ENCODE measurements at regions not wholly inside any gene's neighbourhood (a gene's known extent, or its start where the extent isn't known, plus 50 kb on each side); places are given as distances from the start of the nearest gene placed in this dataset.

DNA sequence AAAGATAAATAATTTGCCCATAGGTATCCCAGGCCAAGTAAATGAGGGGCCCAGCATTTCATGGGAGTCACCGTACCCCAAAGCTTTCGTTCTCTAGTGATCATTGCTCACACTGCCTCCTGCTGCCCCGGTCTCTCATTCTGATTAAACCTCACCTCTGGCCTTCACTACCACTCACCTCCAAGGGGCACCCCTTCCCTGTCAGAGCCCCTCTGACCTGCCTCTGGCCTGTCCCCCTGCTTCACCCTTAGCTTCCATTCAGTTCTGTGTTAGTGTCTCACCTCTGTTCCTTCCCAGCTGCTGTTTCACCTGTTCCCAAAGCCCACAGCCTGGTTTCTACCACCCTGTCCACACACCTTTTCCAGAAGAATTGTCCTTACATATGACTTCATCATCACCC is 150.3 kb upstream of the E2F8 start:
- TF ChIP-seq ZNF565 (CRISPR knock-in tag; conservative IDR thresholded peaks at IDR 0.05; ENCODE audit: low read depth) = no peak
- no peak for TF ChIP-seq ISL1 (CRISPR knock-in tag; IDR thresholded peaks at IDR 0.05)
- TF ChIP-seq, protein P1, sequence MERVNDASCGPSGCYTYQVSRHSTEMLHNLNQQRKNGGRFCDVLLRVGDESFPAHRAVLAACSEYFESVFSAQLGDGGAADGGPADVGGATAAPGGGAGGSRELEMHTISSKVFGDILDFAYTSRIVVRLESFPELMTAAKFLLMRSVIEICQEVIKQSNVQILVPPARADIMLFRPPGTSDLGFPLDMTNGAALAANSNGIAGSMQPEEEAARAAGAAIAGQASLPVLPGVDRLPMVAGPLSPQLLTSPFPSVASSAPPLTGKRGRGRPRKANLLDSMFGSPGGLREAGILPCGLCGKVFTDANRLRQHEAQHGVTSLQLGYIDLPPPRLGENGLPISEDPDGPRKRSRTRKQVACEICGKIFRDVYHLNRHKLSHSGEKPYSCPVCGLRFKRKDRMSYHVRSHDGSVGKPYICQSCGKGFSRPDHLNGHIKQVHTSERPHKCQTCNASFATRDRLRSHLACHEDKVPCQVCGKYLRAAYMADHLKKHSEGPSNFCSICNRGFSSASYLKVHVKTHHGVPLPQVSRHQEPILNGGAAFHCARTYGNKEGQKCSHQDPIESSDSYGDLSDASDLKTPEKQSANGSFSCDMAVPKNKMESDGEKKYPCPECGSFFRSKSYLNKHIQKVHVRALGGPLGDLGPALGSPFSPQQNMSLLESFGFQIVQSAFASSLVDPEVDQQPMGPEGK (CRISPR knock-in tag; IDR thresholded peaks at IDR 0.05; ENCODE audit: borderline replicate concordance) = no peak
- no peak for TF ChIP-seq ARNTL (CRISPR knock-in tag; IDR thresholded peaks at IDR 0.05; ENCODE audit: borderline replicate concordance, low read depth)
- TF ChIP-seq, protein P2, sequence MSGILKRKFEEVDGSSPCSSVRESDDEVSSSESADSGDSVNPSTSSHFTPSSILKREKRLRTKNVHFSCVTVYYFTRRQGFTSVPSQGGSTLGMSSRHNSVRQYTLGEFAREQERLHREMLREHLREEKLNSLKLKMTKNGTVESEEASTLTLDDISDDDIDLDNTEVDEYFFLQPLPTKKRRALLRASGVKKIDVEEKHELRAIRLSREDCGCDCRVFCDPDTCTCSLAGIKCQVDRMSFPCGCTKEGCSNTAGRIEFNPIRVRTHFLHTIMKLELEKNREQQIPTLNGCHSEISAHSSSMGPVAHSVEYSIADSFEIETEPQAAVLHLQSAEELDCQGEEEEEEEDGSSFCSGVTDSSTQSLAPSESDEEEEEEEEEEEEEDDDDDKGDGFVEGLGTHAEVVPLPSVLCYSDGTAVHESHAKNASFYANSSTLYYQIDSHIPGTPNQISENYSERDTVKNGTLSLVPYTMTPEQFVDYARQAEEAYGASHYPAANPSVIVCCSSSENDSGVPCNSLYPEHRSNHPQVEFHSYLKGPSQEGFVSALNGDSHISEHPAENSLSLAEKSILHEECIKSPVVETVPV (CRISPR knock-in tag; IDR thresholded peaks at IDR 0.05) = no peak
- TF ChIP-seq BACH2 (CRISPR knock-in tag; IDR thresholded peaks at IDR 0.05; ENCODE audit: borderline replicate concordance) = no peak
- no peak for TF ChIP-seq ZFP3 (CRISPR knock-in tag; IDR thresholded peaks at IDR 0.05)
